Stimulated activated CD8-positive, alpha-beta memory T cell treated with anti-CD3 and anti-CD28 coated beads, Interleukin-7, amount 100 ng/mL, for 4 hours (primary cell): ENCODE measurements at regions not wholly inside any gene's neighbourhood (a gene's known extent, or its start where the extent isn't known, plus 50 kb on each side); places are given as distances from the start of the nearest gene placed in this dataset.

Source experiments
- DNase-seq, 2 donors: peaks; one replicate each; pipeline ENCODE4 v3.0.0-alpha.2; 2020; ENCODE audit warnings: low read depth in 2 of 2

DNA sequence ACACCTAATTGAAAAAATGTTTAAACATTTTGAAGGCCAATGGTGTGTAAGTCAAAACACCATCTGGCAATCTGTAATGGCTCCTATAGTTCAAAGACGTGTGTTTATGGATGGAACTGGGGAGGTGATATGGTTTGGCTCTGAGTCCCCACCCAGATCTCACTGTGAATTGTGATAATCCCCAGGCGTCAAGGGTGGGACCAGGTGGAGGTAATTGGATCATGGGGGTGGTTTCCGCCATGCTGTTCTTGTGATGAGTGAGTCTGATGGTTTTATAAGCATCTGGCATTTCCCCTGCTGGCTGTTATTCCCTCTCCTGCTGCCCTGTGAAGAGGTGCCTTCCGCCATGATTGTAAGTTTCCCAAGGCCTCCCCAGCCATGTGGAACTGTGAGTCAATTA is 52.2 kb downstream of the ADRA2C start:
- no peak for DNase-seq

- DNase-seq, result no peak
Observed at GRCh38 chr4:3819210-3819919, 53.2 kb downstream of the ADRA2C start.

DNA sequence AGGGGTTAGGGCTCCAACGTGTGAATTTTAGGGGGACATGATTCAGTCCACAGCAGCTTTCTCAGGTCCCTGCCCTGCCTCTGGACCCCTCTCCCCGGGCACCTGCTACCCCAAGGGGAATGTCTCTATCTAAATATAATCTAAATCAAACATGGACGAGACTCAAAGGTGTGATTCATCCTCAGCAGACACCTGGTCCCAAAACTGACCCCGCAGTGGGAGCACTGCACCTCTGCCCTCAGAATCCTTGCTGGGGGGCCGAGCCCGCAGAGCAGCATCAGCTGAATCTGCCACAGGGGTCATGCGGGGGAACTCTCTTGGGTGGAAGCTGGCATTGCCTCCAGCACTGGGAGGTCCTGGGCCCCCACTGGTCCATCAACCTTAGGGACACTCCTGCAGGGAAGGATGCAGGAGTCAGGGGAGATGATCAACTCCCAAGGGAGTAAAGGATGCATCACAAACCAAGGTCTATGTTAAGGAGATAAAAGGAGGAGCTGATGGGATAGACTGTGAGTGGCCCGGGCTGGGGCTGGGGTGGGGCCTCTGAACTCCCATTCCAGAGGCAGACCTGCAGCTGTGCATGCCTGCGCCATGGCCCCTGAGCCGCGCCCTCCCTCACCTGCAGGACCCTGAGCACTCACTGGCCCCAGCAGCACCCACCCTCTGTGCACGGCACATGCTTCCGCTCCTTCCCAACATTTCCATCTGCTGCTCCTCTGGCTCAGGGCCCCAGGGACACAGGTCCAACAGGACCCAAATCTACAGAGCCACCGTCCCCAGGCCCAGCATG is 54.0 kb downstream of the ADRA2C start:
- no peak for DNase-seq

GRCh38 chr4:3820806-3821579 is 54.8 kb downstream of the ADRA2C start:
- no peak for DNase-seq

DNA sequence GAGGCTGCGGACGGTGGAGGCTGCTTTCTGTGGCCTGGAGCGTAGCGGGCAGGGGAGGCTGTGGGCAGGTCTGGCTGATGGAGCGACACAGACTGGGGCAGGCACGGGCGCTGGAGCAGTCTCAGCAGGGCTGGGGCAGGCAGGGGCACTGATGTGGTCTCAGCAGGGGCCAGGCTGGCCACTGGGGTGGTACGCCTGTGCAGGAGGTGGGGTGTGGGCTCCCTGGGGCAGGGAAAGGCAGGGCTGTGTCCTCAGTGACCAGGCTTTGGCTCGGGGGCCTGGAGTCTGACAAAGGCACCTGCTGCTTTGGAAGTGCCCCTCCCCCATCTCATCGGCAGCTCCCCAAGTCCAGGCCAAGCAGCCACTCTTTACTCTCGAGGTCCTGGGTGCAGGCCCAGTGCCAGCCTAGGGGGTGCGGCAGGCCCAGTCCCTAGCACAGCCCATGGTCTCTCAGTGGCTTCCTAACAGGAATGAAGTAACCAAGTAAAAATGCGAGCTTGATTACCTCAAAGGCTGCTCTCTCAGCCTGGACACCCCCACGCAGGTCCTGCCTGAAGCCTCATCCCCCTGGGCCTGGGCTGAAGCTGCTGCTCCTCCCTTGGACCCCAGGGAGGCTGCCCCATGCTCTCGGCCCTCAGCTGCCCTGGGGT is 55.5 kb downstream of the ADRA2C start:
- no peak for DNase-seq

- no peak for DNase-seq
Observed at GRCh38 chr4:3822230-3822947, 56.2 kb downstream of the ADRA2C start.

DNA sequence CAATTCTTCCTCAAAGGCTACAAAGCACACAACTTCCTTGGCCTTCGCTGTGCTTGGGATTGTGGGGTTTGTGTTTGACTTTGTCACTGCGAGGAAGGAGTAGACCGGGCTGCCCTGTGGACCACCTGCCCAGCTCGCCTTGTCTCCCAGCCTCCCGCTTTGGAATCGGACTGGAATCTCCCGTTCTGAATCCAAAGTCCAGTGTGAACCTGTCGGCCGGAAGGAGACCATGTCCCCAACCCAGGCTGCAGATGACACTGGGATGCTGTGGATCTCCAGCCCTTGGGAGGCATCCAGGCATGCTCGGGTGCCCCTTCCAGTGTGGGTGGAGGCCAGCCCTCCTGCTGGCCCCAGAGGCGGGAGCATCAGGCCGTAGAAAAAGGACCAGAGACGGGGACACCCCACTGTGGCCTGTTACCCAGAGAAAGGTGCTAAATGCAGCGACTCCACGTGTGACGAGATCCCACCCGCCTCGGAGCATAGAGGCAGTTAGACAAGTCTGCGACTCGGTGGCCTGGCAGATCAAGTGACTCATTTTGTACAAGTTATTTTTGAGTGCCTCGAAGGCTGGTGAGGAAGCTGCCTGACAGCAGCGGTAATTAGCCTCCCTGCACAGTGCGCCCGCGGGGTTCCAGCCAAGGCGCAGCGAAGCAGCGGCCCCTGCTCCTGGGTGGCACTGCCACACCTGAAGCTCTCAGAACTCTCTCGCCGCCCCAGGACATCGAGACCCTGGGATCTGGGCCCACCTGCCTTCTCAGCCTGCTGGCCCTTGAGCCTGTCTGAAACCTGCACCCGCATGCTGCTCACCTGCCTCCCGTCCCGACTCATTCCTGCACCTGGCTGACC is 57.5 kb downstream of the ADRA2C start:
- DNase-seq, result no peak

GRCh38 chr4:3824521-3825270 is 58.5 kb downstream of the ADRA2C start:
- no peak for DNase-seq

DNA sequence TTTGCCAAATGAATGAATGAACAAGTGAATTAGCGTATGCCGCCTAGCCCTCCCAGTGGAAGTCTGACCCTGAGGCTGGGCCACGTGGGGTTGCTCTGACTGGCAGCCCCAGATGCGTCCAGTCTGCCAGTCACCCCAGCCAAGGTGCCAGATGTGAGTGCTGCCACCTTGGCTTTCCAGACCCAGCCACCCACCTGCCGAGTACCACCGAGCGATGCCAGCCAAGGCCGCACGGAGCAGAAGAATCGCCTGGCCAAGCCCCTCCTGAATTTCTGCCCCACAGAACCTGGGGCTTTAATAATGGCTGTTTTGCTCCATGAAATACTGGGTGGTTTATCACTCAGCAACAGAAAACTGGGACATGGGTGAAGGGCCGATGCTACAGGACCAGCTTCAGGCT is 59.3 kb downstream of the ADRA2C start:
- no peak for DNase-seq

DNA sequence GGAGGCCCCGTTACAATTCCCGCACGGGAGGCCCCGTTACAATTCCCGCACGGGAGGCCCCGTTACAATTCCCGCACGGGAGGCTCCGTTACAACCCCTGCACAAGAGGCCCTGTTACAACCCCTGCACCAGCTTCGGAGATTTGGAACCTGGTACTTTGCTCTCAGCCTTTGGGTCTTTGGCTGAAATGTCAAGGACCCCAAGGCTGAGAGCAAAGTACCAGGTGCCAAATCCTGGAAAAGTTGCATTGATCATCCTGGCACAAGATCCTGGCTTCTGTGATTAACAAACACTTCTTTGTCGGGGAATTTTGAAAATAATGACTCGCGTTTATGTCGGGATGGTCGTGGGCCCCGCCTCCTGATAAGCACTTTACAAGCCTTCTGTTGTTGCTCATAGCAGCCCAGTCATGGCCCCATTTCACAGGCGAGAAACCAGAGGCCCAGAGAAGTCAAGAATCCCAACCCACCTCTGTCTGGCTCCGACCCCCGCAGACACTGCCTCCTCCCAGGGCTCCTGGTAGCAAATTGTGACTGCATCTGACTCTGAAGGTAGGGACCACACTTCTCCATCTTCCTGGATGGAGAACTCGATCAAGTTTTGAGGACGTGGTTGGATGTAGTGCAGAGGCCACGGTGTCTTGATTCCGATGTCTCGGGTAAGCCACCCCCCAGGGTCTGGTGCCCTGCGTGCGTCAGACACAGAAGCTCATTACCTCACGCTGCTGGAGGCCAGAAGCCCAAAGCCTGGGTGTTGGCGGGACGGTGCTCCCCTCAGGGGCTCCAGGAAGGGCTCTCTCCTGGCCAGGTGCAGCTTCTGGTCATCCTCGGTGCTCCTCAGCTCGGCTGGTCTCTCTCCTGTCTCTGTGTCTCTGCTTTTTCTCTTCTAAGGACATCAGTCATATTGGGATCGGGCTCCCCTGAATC is 60.3 kb downstream of the ADRA2C start:
- no peak for DNase-seq

GRCh38 chr4:3827616-3828492 is 61.7 kb downstream of the ADRA2C start:
- no peak for DNase-seq

GRCh38 chr4:3828546-3828945 is 62.4 kb downstream of the ADRA2C start:
- DNase-seq, result no peak

DNA sequence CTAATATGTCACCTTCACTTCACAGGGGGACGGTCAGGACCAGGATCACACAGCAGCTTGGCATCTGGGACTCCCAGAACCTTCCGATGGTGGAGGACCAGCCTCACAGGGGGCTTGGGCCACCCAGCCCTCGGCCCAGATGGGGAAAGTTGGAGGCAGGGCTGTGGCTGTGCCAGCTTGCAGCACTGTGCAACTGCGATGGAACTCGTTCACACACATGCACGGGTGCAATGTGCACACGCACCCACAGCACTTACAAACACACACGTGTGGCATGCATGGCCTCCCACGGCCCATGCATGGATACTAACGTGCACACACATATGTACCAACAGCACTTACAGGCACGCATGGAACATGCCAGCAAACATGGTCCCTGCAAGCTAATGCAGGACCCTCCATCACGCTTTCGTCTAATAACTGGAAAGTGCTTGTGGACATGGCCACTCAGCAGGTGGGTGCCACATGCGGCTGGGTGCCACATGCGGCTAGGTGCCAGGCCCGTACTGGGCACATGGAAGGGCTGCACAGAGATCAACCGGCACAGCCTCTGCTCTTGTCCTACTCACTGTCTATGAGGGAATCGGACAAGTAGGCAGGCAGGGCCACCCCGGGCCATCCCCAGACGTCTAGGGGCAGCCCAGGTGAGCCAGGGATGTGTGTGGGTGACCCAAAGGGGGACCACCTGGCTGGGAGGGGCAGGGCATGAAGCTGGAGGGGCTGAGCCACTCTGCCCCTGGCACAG is 63.2 kb downstream of the ADRA2C start:
- DNase-seq, result no peak

GRCh38 chr4:3829956-3830773 is 64.0 kb downstream of the ADRA2C start:
- no peak for DNase-seq

DNA sequence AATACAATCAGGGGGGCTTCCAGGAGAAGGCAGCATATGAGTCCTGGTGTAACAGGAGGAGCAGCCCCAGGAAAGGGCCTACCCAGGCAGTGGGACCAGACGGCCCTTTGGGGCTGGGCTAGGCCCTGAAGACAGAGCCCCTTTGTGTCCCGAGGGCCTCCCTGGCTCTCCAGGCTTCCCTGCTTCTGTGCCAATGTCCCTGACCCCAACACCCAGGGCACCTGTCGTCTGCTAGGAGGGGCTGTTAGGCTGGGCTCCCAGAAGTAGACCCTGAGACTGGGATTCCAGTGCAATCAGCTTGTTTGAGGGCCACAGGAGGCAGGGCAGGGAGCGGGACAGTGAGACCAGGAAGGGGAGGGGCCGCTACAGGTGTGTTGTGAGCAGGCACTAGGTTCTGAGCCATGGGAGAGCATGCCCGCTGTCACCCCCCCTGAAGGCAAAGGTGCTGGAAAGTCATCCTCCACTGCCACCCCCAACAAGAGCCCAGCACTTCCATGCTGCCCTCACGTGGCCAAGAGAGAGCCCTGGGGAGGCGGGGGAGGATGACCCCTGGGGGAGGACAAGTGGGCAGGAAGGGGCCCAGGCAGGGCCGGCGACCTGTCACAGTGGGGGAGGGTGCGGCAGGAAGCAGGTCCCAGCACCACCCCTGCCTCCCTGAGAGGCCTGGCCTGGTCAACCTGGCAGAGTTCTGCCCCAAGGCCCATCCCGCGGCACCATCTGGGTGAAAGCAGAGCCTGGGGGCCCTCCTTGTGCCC is 64.8 kb downstream of the ADRA2C start:
- DNase-seq, result no peak
